HuH-7 (cell line): ENCODE measurements at regions not wholly inside any gene's neighbourhood (a gene's known extent, or its start where the extent isn't known, plus 50 kb on each side); places are given as distances from the start of the nearest gene placed in this dataset.

Experiments used
- DNase-seq: peaks from one replicate; pipeline ENCODE4 v3.0.0; 2011; ENCODE audit warnings: low spot score

- no peak for DNase-seq
Measured at GRCh38 chr1:8203056-8203455, 114.9 kb upstream of the SLC45A1 start.

- DNase-seq: no peak
Measured at GRCh38 chr1:8202182-8202905, 115.6 kb upstream of the SLC45A1 start.

GRCh38 chr1:8201331-8201861 lies 116.5 kb upstream of the SLC45A1 start:
- DNase-seq: no peak

GRCh38 chr1:8200317-8201115 lies 117.4 kb upstream of the SLC45A1 start:
- no peak for DNase-seq

- no peak for DNase-seq
Measured at GRCh38 chr1:8198522-8198921, 119.4 kb upstream of the SLC45A1 start.

- DNase-seq: no peak
Measured at GRCh38 chr1:8197493-8198282, 120.2 kb upstream of the SLC45A1 start.

- no peak for DNase-seq
Measured at GRCh38 chr1:8194481-8195227, 123.3 kb upstream of the SLC45A1 start.

GRCh38 chr1:8193840-8194406 lies 124.0 kb upstream of the SLC45A1 start:
- DNase-seq: no peak

- DNase-seq: no peak
Measured at GRCh38 chr1:8191474-8191873, 126.4 kb upstream of the SLC45A1 start.

GRCh38 chr1:8189931-8190483 lies 127.9 kb upstream of the SLC45A1 start:
- no peak for DNase-seq

- DNase-seq: no peak
Measured at GRCh38 chr1:8185400-8185799, 132.5 kb upstream of the SLC45A1 start.

GRCh38 chr1:8184301-8184700 lies 133.6 kb upstream of the SLC45A1 start:
- no peak for DNase-seq

GRCh38 chr1:8182034-8182761 lies 135.7 kb upstream of the SLC45A1 start:
- DNase-seq: no peak

- DNase-seq: no peak
Measured at GRCh38 chr1:8179132-8179793, 138.7 kb upstream of the SLC45A1 start.

GRCh38 chr1:8176279-8176678 lies 141.6 kb upstream of the SLC45A1 start:
- no peak for DNase-seq

- no peak for DNase-seq
Measured at GRCh38 chr1:8174807-8175206, 143.1 kb upstream of the SLC45A1 start.

- DNase-seq: no peak
Measured at GRCh38 chr1:8171751-8172464, 145.8 kb upstream of the ERRFI1 start.

- DNase-seq: no peak
Measured at GRCh38 chr1:8170059-8170835, 144.1 kb upstream of the ERRFI1 start.
